ENCODE measurements at regions not wholly inside any gene's neighbourhood (a gene's known extent, or its start where the extent isn't known, plus 50 kb on each side); places are given as distances from the start of the nearest gene placed in this dataset.

DNA sequence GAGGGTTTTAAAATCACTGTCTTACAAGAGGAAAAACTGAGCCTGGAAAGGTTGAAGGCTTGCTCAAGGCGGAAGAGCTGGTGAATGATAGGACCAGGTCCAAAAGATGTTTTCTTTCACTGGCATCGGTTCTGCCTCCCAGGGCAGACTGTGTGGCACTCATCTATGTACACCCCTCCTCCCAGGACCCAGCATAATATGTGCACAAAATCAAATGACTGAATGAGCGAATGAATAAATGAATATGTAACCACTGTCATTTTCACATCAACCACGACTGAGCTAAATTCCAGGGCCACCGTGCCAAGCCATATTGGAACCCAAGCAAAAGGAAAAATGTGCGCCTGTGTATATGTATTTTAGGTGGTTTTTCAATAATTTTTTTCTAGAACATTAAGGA lies 99.3 kb upstream of the ZBTB40 start:
- Mint-ChIP-seq H3K4me3 (no peak overlapping the region), H3K36me3 (ENCODE audit: low read depth) (no peaks in the 10 kb centered on the region), H3K4me1 (peaks cover 8% of the 10 kb centered on the region), H3K9me3 (no peaks in the 10 kb centered on the region), H3K27me3 (peaks cover 62% of the 10 kb centered on the region), H3K27ac (no peak overlapping the region)
- ATAC-seq: no peak
- no peak for DNase-seq

DNA sequence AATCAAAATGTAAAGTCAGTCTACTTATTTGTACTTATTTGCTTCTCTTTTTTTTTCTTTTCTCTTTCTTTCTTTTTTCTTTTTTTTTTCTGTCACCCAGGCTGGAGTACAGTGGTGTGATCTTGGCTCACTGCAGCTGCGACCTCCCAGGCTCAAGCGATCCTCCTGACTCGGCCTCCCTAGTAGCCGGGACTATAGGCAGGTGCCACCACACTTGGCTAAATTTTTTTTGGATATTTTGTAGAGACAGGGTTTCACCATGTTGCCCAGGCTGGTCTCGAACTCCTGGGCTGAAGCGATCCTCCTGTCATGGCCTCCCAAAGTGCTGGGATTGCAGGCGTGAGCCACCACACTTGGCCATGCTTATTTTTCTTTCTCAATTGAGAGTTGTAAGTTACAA lies 98.8 kb upstream of the ZBTB40 start:
- peaks cover 59% of the 10 kb centered on the region for H3K27me3 Mint-ChIP-seq
- no peak for DNase-seq

DNA sequence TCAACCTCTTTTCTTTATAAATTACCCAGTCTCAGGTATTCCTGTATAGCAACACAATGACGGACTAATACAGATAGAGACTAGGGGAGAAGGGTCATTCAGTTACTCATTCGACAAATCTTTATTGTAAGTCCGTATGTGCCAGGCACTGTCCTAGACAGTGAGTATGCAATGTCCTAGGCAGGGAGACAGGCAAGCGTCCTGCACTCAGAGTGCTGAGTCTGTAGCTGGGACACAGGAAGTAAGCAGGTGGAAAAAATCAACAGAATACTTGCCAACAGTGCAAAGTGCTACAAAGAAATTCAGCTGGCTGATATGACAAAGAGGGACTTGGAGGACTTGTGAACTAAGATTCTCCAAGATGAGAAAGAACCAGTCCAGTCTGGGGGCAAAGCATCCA lies 92.2 kb upstream of the ZBTB40 start:
- H3K36me3 Mint-ChIP-seq (ENCODE audit: low read depth): no peaks in the 10 kb centered on the region
- H3K9me3 Mint-ChIP-seq: no peaks in the 10 kb centered on the region
- peaks cover 35% of the 10 kb centered on the region for H3K27me3 Mint-ChIP-seq
- ATAC-seq (no peak), DNase-seq (no peak)
- no peak overlapping the region for H3K27ac Mint-ChIP-seq
- peaks cover 2% of the 10 kb centered on the region for H3K4me1 Mint-ChIP-seq
- no peak overlapping the region for H3K4me3 Mint-ChIP-seq

More for the DNA sequence above, 98.8 kb upstream of the ZBTB40 start:
- peaks cover 8% of the 10 kb centered on the region for H3K4me1 Mint-ChIP-seq
- no peak overlapping the region for H3K27ac Mint-ChIP-seq
- ATAC-seq: no peak
- no peaks in the 10 kb centered on the region for H3K36me3 Mint-ChIP-seq (ENCODE audit: low read depth)
- no peaks in the 10 kb centered on the region for H3K9me3 Mint-ChIP-seq
- no peak overlapping the region for H3K4me3 Mint-ChIP-seq

DNA sequence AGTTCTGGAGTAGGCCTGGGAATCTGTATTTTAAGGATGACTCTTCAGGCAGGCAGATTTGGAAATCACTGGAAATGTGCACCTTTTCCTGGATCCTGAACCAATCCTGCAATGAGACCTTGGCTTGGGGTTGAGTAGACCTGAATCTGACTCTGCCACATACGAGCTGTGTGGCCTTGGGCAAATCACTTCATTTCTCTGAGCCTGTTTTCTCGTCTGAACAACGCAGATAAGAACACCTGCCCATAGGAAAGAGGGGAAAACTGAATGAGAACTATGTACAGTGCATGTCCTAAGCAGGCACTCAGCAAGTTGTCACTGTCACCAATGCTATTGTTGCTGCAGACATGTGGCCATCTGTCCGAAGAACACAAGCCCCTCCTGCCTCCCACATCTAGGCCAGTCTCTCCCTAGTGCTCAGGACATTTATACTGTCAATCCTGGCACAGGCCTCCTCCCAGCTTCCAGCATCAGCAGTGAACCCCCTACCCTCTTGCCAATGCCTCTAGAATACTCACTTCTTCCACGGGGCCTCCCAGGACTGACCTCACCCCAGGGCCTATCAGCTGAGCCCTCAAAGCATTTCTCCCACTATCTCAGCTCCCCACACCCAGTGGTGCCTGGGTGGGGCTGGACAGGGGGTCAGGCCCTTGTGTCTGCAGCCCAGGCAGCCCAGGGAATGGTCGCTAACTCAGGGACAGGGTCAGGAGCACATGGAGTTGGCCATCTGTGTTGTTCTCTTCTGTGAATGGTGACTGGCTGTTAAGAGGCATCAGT lies 88.8 kb upstream of the ZBTB40 start:
- no peaks in the 10 kb centered on the region for H3K36me3 Mint-ChIP-seq (ENCODE audit: low read depth)
- no peak for DNase-seq
- no peak overlapping the region for H3K4me3 Mint-ChIP-seq
- no peaks in the 10 kb centered on the region for H3K9me3 Mint-ChIP-seq
- no peak for ATAC-seq
- peaks cover 29% of the 10 kb centered on the region for H3K27me3 Mint-ChIP-seq
- peaks cover 2% of the 10 kb centered on the region for H3K4me1 Mint-ChIP-seq
- no peak overlapping the region for H3K27ac Mint-ChIP-seq

DNA sequence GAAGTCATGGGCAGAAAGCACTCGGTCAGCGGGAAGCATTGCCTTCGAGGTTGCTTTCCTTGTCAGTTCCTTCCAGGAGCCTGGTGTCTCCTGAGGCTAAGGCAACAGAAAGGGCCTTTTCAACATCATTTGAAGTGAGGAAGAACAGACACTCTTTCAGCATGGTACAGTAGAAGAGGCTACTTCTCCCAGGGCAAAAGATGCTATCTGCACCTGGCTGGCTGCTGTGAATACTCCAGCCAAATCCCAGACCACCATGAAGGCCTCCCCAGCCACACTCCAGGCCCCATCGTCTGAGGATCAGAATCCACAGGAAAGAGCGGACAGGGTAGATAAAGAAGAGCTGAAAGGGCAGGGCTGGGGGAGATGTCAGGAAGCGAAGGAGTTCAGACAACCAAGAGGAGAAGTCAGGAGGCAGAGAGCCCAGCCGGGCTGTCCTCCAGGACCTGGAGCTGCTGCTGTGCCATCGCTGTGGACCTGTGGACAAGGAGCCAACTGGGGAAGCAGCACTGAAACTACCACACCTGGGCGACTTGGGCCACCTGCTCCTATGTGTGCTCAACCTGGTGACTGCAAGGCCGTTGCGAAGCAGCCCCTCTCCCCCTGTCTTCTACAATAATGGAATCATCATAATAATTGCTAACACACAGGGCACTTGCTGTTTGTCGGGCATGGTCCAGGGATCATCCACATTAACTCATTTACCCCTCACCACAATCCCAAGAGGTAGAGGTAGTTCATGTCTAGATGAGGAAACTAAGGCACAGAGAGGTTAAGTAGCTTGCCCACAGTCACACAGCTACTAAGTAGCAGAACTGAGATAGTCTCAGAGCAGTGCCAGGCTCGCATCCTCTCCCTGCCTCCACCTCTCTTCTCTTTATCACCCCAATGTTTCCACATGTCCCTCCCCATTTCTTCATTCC lies 88.0 kb upstream of the ZBTB40 start:
- Mint-ChIP-seq H3K27ac (no peak overlapping the region), H3K27me3 (peaks cover 28% of the 10 kb centered on the region), H3K4me3 (no peak overlapping the region), H3K4me1 (peaks cover 2% of the 10 kb centered on the region), H3K36me3 (ENCODE audit: low read depth) (no peaks in the 10 kb centered on the region), H3K9me3 (no peaks in the 10 kb centered on the region)
- no peak for ATAC-seq
- no peak for DNase-seq

DNA sequence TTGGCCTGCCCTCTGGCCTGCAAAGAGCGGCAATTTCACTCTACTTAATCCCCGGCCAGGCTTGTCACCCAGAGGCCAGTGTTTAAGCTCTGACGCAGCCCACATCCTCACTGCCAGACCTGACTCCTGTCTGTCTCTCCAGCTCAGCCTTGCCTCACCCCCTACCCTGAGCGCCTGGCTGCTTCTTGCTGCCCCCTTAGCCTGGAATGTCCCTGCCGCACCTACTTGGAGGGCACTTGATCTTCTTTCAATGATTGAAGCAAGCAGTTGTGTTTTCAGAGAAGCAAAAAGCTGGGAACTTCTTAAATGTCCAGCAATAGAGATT lies 87.4 kb upstream of the ZBTB40 start:
- DNase-seq (no peak), ATAC-seq (no peak)
- H3K4me1 Mint-ChIP-seq: peaks cover 2% of the 10 kb centered on the region
- no peak overlapping the region for H3K4me3 Mint-ChIP-seq
- peaks cover 27% of the 10 kb centered on the region for H3K27me3 Mint-ChIP-seq
- H3K36me3 Mint-ChIP-seq (ENCODE audit: low read depth): no peaks in the 10 kb centered on the region
- no peak overlapping the region for H3K27ac Mint-ChIP-seq
- H3K9me3 Mint-ChIP-seq: no peaks in the 10 kb centered on the region

DNA sequence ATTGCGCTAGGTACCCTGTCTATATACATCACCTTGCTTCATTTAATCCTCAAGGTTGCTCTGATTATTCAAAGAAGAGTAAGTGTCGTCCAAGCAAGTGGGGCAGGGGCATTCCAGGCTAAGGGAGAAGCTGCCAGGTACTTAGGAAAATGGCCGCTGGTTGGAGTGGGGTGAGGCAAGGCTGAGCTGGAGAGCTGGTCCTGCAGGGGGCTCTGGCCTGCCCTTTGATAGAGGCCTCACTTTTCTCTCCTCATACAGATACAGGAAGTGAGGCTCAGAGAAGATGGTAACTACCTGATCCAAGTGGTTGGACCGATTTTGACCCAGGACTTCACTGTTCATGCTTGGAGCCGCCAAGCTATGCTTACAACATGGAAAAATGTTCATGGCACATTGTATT lies 86.9 kb upstream of the ZBTB40 start:
- Mint-ChIP-seq H3K27ac (no peak overlapping the region), H3K27me3 (peaks cover 23% of the 10 kb centered on the region)

DNA sequence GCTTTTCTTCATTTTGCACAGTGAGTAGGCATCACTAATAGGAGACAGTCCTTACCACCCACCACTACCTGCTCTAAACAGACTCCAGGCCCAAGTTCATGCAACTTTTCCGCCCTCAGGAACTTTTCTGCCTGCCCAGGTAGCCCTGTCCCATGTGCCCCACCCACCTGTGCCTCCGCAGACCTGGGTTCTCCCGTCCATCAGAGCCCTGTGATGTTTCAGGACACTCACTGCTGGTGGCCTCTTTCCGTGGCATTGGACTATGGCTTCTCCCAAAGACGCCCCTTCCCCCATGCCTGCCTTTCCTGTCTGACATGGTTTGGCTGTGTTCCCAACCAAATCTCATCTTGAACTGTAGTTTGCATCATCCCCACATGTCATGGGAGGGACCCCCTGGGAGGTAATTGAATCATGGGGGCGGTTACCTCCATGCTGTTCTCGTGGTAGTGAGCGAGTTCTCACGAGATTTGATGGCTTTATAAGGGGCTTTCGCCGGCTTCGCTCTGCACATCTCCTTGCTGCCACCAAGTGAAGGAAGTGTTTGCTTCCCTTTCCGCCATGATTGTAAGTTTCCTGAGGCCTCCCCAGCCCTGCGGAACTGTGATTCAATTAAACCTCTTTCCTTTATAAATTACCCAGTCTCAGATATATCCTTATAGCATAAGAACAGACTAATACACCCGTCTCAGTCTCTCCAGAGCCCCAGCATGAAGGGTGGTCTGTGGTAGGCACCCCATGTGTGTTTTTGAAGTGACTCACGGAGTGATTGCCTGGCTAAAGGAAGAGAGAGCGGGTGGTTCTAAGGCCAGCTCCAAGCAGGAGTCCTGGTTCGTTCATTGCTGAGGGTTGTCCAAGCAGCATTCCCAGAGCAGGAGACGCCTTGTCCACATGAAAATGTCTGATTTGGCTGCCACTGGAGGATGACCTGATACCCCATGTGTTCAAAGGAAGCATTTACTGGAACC lies 86.0 kb upstream of the ZBTB40 start:
- ATAC-seq (no peak), DNase-seq (no peak)
- H3K4me3 Mint-ChIP-seq: no peak overlapping the region
- no peaks in the 10 kb centered on the region for H3K9me3 Mint-ChIP-seq
- H3K27ac Mint-ChIP-seq: no peak overlapping the region
- H3K4me1 Mint-ChIP-seq: peaks cover under 1% of the 10 kb centered on the region
- H3K36me3 Mint-ChIP-seq (ENCODE audit: low read depth): no peaks in the 10 kb centered on the region
- H3K27me3 Mint-ChIP-seq: peaks cover 22% of the 10 kb centered on the region

More for the DNA sequence above, 86.9 kb upstream of the ZBTB40 start:
- peaks cover 2% of the 10 kb centered on the region for H3K4me1 Mint-ChIP-seq
- H3K9me3 Mint-ChIP-seq: no peaks in the 10 kb centered on the region
- DNase-seq (no peak), ATAC-seq (no peak)
- no peaks in the 10 kb centered on the region for H3K36me3 Mint-ChIP-seq (ENCODE audit: low read depth)
- no peak overlapping the region for H3K4me3 Mint-ChIP-seq

DNA sequence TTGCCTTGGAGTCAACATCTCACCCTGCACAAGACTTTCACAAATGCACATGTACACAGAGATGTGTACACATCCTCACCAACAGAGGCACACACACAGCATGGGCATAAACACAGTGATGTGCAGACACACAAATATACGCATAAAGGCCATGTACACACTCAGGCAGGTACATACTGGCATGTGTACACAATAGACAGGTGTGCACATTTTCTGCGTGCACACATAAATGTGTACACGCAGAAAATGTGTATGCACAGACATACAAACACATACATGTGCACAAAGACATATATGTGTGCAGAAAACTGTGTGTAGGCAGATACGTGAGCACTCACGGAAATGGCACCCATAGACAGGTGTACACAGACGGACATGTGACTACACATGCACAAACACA lies 85.3 kb upstream of the ZBTB40 start:
- DNase-seq: no peak
- peaks cover 19% of the 10 kb centered on the region for H3K27me3 Mint-ChIP-seq
- H3K27ac Mint-ChIP-seq: no peak overlapping the region
- ATAC-seq: no peak
- H3K4me1 Mint-ChIP-seq: no peaks in the 10 kb centered on the region
- H3K36me3 Mint-ChIP-seq (ENCODE audit: low read depth): no peaks in the 10 kb centered on the region
- H3K9me3 Mint-ChIP-seq: no peaks in the 10 kb centered on the region
- no peak overlapping the region for H3K4me3 Mint-ChIP-seq

DNA sequence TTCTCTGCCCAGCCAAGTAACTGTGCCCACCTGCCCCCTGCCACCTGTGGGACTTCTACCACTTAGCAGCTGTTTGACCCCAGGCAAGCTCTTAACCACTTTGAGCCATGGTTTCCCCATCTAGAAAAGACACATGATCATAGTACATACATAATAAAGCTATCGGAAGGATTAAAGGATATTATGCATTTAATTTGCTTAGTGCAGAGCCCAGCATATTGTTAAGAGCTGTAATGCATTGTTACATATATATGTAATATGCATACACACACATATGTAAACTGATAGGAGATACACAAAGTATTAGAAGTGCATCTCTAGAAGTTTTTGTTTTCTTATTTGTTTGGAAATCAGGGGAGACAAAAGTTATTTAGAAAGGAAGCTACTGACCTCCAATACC lies 83.5 kb upstream of the ZBTB40 start:
- H3K27ac Mint-ChIP-seq: no peak overlapping the region
- H3K36me3 Mint-ChIP-seq (ENCODE audit: low read depth): no peaks in the 10 kb centered on the region
- no peaks in the 10 kb centered on the region for H3K4me1 Mint-ChIP-seq
- peaks cover 20% of the 10 kb centered on the region for H3K27me3 Mint-ChIP-seq
- H3K9me3 Mint-ChIP-seq: no peaks in the 10 kb centered on the region
- no peak for ATAC-seq
- no peak overlapping the region for H3K4me3 Mint-ChIP-seq
- DNase-seq: no peak

DNA sequence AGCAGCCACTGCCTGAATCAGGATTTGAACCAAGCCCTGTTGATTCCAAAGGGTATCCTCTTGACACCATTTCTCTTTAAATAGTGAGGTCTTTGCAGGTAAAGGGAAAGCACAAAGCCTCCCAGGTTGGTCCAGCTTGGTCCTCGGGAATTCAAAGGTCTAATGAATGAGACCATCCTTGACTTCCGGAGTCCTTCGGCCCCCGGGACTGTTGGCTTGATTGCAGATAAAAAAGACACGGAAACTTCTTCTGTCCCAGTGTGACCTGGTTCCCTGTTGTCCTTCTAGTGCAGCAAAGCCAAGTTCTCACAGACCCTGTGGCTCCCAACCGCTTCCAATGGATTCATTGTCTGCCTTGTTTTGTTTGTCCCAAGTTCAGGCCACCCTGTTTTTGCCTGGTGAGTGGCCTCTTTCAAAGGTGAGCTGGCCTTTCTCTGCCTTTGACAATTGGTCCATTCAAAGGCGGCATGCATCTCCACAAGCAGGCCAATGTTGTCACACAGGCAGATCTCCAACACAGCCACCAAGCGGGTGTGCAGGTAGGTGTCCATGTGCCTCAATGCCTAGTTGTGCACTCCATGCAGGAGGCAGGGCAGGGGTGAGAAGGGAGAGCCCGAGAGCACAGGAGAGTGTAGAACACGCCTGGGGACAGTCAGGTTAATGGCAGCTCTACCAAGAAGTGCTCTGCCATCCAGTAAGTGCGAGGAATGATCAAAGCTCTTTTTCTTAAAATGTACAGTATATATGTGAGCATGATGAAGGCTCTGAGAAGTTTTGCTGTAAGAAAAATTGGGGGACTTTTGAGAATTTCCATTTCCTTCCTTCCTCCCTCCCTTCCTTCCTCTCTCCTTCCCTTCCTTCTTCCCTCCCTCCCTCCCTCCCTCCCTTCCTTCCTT lies 82.1 kb upstream of the ZBTB40 start:
- H3K4me1 Mint-ChIP-seq: no peaks in the 10 kb centered on the region
- DNase-seq (no peak), ATAC-seq (no peak)
- no peaks in the 10 kb centered on the region for H3K36me3 Mint-ChIP-seq (ENCODE audit: low read depth)
- H3K27ac Mint-ChIP-seq: no peak overlapping the region
- H3K27me3 Mint-ChIP-seq: peaks cover 17% of the 10 kb centered on the region
- no peaks in the 10 kb centered on the region for H3K9me3 Mint-ChIP-seq
- no peak overlapping the region for H3K4me3 Mint-ChIP-seq

DNA sequence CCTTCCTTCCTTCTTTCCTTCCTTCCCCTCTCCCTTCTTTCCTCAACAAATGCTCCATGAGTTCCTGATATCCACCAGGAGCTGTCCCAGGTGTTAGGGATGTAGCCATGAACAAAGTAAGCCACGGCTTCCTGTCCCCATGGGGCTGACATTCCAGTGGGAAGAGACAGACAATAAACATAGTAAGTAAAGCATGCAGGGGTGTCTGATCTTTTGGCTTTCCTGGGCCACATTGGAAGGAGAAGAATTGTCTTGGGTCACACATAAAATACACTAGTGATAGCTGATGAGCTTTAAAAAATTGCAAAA lies 81.5 kb upstream of the ZBTB40 start:
- Mint-ChIP-seq H3K36me3 (ENCODE audit: low read depth) (no peaks in the 10 kb centered on the region), H3K4me3 (no peak overlapping the region), H3K9me3 (no peaks in the 10 kb centered on the region), H3K27me3 (peaks cover 17% of the 10 kb centered on the region), H3K27ac (no peak overlapping the region), H3K4me1 (no peaks in the 10 kb centered on the region)
- ATAC-seq (no peak), DNase-seq (no peak)

DNA sequence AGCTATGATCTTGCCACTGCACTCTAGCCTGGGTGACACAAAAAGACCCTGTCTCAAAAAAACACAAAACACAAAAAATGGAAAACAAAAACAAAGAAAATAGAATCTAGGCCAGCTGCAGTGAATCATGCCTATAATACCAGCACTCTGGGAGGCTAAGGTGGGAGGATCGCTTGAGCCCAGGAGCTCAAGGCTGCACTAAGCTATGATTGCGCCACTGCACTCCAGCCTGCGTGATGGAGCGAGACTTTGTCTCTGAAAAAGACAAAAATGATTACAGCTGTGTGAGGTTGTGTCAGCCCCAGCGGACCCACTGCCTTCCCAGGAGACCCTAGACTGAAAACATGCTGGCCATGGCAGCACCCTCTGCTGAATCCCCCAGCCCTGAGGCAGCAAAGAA lies 80.2 kb upstream of the ZBTB40 start:
- no peaks in the 10 kb centered on the region for H3K9me3 Mint-ChIP-seq

DNA sequence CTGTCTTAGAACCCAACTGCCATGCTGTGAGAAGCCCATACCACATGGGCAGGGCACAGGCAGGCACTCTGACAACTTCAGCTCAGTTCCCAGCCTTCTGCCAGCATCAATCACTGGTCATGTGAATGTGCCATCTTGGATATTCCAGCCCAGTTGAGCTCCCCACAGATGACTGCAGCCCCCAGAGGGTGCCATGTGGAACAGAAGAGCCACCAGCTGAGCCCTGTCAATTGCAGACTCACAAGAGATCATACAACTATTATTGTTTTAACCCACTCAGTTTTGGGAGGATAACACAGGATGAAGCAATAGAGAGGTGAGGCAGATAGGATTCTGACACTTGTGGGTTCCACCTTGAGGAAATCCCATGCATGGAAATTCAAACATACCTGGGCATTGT lies 78.4 kb upstream of the ZBTB40 start:
- Mint-ChIP-seq H3K9me3 (no peaks in the 10 kb centered on the region), H3K4me1 (no peaks in the 10 kb centered on the region), H3K4me3 (no peak overlapping the region), H3K27ac (no peak overlapping the region), H3K27me3 (peaks cover 11% of the 10 kb centered on the region), H3K36me3 (ENCODE audit: low read depth) (no peaks in the 10 kb centered on the region)
- ATAC-seq (no peak), DNase-seq (no peak)

More for the DNA sequence above, 80.2 kb upstream of the ZBTB40 start:
- Mint-ChIP-seq H3K27me3 (peaks cover 17% of the 10 kb centered on the region), H3K4me3 (no peak overlapping the region), H3K4me1 (no peaks in the 10 kb centered on the region), H3K27ac (no peak overlapping the region), H3K36me3 (ENCODE audit: low read depth) (no peaks in the 10 kb centered on the region)
- no peak for DNase-seq
- no peak for ATAC-seq
